ENCODE measurements at regions not wholly inside any gene's neighbourhood (a gene's known extent, or its start where the extent isn't known, plus 50 kb on each side); places are given as distances from the start of the nearest gene placed in this dataset.
"Not testable (repeated sequence)": the region's sequence is repeated elsewhere in the genome, so short reads cannot be mapped to it uniquely, and the experiment has no call there.

GRCh38 chr13:23050126-23050525 lies 130.7 kb upstream of the SGCG start:
- DNase-seq: no peak

GRCh38 chr13:23053711-23054110 lies 127.1 kb upstream of the SGCG start:
- not testable (repeated sequence) for DNase-seq

- DNase-seq: no peak
Observed at GRCh38 chr13:23059173-23059572, 121.6 kb upstream of the SGCG start.

- no peak for DNase-seq
Observed at GRCh38 chr13:23060959-23061358, 119.8 kb upstream of the SGCG start.

GRCh38 chr13:23067129-23067528 lies 113.7 kb upstream of the SGCG start:
- DNase-seq: no peak

GRCh38 chr13:23069566-23069965 lies 111.2 kb upstream of the SGCG start:
- no peak for DNase-seq

GRCh38 chr13:23074075-23074828 lies 106.5 kb upstream of the SGCG start:
- no peak for DNase-seq

- DNase-seq: no peak
Observed at GRCh38 chr13:23081220-23081619, 99.6 kb upstream of the SGCG start.

GRCh38 chr13:23081901-23082300 lies 98.9 kb upstream of the SGCG start:
- DNase-seq: no peak

- DNase-seq: no peak
Observed at GRCh38 chr13:23086968-23087623, 93.7 kb upstream of the SGCG start.

- no peak for DNase-seq
Observed at GRCh38 chr13:23087880-23088279, 92.9 kb upstream of the SGCG start.

- no peak for DNase-seq
Observed at GRCh38 chr13:23098161-23098907, 82.4 kb upstream of the SGCG start.

GRCh38 chr13:23105051-23105450 lies 75.7 kb upstream of the SGCG start:
- no peak for DNase-seq

GRCh38 chr13:23107665-23108064 lies 73.1 kb upstream of the SGCG start:
- no peak for DNase-seq

GRCh38 chr13:23119131-23119530 lies 61.6 kb upstream of the SGCG start:
- DNase-seq: no peak

GRCh38 chr13:23127540-23127939 lies 53.2 kb upstream of the SGCG start:
- not testable (repeated sequence) for DNase-seq

GRCh38 chr13:23129331-23129730 lies 51.4 kb upstream of the SGCG start:
- DNase-seq: no peak
